NCI-H1436 treated with DMSO at 0.1 percent for 48 hours (cell line): ENCODE measurements at regions not wholly inside any gene's neighbourhood (a gene's known extent, or its start where the extent isn't known, plus 50 kb on each side); places are given as distances from the start of the nearest gene placed in this dataset.

Source experiments
- DNase-seq: peaks from one replicate; lab custom pipeline; 2025; lab: John Stamatoyannopoulos, UW

GRCh38 chr21:35843911-35844667 is 216.2 kb downstream of the SETD4 start:
- DNase-seq = no peak

GRCh38 chr21:35840949-35841348 is 219.4 kb downstream of the SETD4 start:
- no peak for DNase-seq

GRCh38 chr21:35840197-35840799 is 220.0 kb downstream of the SETD4 start:
- no peak for DNase-seq

DNA sequence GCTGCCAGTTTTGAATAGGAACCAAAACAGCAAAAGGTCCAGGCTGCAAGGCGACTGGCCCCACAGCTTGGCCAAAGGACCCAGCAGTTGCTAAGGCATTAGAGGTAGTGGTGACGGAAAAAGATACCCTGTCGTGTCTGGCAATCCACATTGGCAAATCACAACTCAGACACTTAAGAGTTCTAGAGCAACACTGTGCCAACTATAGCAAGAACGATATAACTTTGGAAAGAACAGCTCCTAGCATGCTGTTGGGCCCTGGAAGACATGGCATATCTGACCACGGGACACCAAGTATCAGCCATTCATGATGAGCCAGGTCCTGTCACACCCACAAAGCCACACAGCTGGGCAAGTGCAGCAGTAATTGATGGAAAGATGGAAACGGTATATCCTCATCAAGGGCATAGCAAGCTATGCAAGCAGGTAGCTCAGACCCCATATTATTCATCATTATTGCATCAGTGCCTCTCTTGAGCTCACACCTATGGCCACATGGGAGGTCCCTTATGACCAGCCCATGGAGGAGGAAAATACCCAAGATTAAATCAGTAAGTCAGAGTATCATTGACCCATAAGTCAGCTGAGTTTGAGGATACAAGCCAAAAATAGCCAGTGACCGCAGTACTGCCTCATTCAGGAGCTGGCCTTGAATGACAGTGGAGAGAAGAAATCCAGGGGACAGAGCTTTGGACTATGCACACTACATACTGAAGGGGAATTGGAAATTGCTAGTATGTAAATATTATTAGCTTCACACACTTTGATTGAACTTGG is 221.2 kb downstream of the SETD4 start:
- no peak for DNase-seq

DNA sequence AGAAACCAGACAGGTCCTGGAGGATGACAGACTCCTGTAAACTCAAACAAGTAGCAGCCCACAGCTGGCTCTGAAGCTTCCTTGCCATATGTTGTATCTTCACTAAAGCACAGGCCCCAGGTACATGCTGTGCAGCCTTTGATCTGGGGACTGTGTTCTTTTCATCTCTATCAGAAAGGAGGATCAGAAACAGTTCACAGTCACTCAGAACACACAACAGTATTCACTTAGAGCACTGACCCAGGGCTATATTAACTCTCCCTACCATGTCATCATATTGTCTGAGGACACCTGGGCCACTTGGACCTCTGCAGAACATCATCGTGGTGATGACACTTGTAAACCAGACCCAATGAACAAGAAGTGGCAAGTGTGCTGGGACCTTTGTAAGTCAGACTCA is 222.0 kb downstream of the SETD4 start:
- no peak for DNase-seq

DNA sequence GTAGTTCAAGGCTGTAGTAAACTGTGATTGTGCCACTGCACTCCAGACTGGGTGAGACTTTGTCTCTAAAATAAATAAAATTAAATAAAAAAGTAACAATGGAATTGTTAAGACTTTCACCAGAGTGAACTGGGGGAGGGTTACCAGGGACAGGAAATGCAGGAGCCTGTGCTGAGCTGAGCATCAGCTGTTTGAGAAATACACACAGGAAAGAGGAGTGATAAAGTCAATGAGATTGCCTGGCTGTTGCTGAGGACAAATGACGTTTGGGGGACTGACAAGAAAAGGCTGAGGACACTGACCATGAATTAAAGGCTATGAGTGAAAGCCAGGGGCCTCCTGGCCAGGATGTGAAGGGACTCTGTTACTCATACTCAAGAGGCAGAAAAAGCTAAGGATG is 226.3 kb downstream of the SETD4 start:
- no peak for DNase-seq

DNA sequence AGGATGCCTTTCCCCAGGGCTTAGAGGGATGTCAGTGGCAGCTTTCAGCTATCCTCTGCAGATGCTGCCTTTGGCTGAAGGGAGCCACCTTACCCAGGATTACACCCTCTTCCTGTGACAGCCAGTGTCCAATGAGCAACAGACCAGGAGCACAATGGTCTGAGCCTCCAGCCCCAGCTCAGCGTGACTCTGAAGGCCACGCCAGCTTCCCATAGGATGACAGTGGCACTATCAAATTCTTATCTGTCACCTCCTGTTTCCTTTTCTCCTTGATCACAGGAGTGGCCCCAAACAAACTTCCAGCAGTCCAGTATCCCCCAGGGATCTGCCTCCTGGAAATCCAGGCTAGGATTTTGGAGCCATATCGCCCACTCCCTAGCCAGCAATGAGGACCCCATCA is 226.9 kb downstream of the SETD4 start:
- DNase-seq = no peak

DNA sequence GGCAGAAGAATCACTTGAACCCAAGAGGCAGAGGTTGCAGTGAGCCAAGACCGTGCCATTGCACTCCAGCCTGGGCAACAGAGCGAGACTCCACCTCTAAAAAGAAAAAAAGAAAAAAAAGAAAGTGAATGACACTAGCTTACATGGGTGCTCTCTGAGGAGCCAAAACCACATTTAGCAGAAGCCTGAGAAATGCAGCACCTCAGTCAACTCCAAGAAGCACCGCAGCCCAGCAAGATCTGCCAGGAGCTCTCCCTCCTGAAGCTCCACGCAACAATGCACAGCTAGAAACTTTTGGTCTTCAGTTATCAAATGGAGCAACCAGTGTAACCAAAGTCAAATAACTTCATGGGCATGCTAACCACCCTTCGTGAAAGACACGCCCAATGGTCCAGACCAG is 229.1 kb downstream of the SETD4 start:
- DNase-seq = no peak

DNA sequence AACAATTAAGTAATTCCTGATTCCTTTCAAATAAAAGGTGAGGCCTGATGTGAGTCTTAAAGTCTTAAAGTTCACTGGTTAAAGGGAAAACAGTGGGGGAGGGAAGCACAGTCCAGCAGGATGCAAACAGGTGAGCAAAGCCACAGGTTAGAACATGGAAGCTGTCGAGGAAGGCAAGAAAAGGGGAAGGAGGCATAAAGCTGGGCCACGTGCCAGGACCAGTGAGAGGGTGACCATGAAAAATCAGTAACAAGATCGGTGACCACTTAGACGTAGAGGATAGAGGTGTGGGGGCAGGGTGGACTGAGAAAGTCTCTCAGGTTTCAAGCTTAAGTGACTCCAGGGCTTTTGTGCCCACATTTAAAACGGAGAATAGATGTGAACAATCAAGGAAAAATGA is 231.3 kb downstream of the SETD4 start:
- DNase-seq = peak; percentile 16

DNA sequence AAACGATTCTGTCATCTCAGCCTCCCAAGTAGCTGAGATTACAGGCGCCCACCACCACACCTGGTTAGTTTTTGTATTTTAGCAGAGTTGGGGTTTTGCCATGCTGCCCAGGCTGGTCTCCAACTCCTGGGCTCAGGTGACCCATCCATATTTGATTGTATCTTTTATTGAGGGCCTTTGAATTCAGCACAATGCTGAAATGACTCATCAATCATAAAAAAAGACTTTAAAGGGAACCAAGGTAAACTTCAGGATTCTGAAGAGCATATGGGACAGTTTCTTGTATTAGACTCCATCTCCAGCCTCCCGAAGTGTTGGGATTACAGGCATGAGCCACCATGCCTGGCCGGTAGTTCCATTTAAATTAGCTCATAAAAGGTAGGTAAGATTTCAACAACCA is 232.2 kb downstream of the SETD4 start:
- DNase-seq = no peak

DNA sequence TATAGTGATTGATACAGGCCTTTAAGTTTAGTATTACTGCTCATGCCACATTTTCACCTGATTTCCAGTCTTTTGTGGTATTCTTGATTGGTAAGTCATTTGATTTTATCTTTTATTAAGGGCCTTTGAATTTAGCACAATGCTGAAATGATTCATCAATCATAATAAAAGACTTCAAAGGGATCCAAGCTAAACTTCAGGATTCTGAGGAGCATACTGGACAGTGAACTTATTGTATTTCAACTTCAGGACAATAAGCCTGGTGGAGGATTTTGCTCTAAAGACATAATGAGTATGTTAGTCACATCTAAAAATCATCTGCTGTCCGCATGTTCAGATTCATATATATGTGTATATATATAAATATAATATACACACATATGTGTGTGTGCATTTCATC is 233.3 kb downstream of the SETD4 start:
- no peak for DNase-seq

DNA sequence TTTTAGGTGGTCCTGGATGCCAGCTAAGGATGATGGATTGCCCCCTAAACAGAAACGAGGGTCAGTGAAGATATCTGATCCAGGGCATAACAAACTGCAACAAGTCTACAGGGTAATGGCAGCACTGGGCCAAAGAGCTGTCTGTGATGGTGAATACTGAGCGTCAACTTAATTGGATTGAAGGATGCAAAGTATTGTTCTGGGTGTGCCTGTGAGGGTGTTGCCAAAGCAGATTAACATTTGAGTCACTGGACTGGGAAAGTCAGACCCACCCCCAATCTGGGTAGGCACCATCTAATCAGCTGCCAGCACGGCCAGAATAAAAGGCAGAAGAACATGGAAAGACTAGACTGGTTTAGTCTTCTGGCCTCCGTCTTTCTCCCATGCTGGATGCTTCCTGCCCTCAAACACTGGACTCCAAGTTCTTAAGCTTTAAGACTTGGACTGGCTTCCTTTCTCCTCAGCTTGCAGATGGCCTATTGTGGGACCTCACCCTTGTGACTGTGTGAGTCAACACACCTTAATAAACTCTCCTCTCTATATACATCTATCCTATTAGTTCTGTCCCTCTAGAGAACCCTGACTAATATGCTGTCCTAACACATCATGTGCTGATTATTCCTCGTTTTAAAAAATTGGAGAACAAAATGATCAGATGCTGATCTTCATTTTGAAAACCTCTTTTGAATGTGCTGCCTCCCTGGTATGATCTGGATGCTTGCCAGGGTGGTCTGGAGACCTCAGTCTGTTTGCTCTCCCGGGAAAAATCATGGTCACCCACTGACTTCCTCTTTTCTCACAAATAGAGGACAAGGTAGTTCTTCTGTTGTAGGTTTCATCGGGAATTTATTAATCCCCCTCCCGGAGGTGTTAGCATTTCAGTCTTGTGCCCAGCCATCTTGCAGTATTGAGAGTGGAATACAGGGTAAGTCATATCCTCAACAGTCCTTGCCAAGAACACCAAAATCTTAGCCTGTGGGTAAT is 234.7 kb downstream of the SETD4 start:
- no peak for DNase-seq

- no peak for DNase-seq
These were observed 236.2 kb downstream of the SETD4 start for GRCh38 chr21:35824136-35824535.

- no peak for DNase-seq
These were observed 241.2 kb downstream of the SETD4 start for GRCh38 chr21:35819134-35819533.

DNA sequence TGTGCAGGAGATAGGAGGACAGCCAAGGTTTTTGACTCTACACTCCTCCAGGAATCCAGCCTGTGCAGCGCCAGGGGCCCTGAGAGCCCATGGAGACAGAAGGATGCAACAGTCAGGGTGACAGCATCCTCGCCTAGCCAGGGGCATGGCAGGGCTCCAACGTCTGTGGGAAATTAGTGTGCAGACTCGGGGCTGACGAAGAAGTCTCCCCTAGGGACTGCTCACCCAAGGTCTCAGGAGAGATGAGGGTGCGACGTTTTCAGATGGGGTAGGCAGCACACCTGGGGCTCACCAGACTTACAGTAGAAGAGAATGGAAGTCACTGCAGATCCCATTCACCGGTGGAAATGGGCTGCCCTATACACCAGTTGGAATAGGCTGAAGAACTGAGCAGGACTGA is 241.7 kb downstream of the SETD4 start:
- DNase-seq = no peak

GRCh38 chr21:35814858-35815619 is 245.3 kb downstream of the SETD4 start:
- DNase-seq = no peak

GRCh38 chr21:35812679-35813078 is 247.6 kb downstream of the SETD4 start:
- DNase-seq = no peak

DNA sequence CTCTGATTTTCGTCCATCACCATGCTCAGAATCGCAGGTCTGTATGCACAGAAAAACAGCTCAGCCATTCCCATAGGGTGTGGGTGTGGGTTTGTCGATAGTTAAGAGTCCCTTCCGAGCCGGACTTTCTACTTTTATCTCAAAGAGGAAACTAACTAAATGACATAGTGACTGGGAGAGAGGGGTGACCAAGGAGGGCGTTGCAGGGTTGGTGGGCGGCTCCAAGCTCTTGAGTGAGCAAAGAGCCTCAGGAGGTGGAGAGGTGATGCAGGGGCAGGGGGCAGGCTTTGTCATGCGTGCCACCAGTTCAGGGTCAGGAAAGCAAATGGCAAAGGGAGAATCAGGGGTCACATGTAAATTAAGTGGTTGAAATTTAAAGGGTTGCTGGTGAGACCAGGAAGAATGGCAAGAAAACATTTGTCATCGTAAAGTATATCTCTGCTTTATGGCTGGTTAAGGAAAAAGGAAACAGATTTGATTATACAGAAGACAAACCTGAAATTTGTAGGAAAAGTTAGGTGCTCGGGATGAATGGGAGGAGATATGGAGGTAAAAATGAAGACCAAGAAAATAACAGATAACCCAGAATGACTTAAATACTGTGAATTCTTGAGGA is 249.0 kb downstream of the SETD4 start:
- DNase-seq = no peak

GRCh38 chr21:35810431-35810970 is 249.8 kb downstream of the SETD4 start:
- DNase-seq = no peak

GRCh38 chr21:35801391-35801790 is 258.9 kb downstream of the SETD4 start:
- peak; percentile 87 for DNase-seq
